ENCODE measurements at regions not wholly inside any gene's neighbourhood (a gene's known extent, or its start where the extent isn't known, plus 50 kb on each side); places are given as distances from the start of the nearest gene placed in this dataset.

GRCh38 chr7:52247518-52247917 lies 787.9 kb upstream of the POM121L12 start:
- no peak overlapping the region for H4K91ac ChIP-seq (replicated peaks; ENCODE audit: insufficient read length, low read length)
- no peak for FAIRE-seq
- H2AFZ ChIP-seq (ENCODE audit: low read length), result peak overlapping the region; percentile 75; the same call in 1 of the 2 replicates
- WGBS, 2 experiments (ENCODE audit: extremely low coverage in 1 of 2, insufficient coverage in 1 of 2, insufficient read length in 1 of 2, insufficient replicate concordance in 2 of 2, low coverage in 1 of 2, low lambda C conversion rate in 2 of 2, missing lambda C conversion rate in 1 of 2), result 85% methylated on average over 4 of the region's 4 CpGs; no CpG with 5 or more reads in 1 of the 2 experiments
- no peaks in the 10 kb centered on the region for H3K79me2 ChIP-seq (ENCODE audit: control insufficient read depth in 1 of 2, insufficient read depth in 2 of 2, low read length in 2 of 2)
- H2BK5ac ChIP-seq (ENCODE audit: low read depth, low read length), result no peak overlapping the region
- H3K9ac ChIP-seq (replicated peaks in 1 of 4; ENCODE audit: extremely low read depth in 1 of 4, low read depth in 3 of 4, low read length in 3 of 4), result no peak overlapping the region
- no peak overlapping the region for H4K8ac ChIP-seq (ENCODE audit: extremely low read depth, insufficient read depth, low read length)
- no peak overlapping the region for H3K18ac ChIP-seq (ENCODE audit: extremely low read depth, low read length)
- no peak overlapping the region for H2AK5ac ChIP-seq (ENCODE audit: low read depth, low read length)
- no peaks in the 10 kb centered on the region for H4K20me1 ChIP-seq (replicated peaks in 1 of 2; ENCODE audit: control insufficient read depth in 1 of 2, insufficient read depth in 2 of 2, low read length in 2 of 2)
- ChIA-PET POLR2A (ENCODE audit: partially characterized antibody) (no interaction called here), CTCF (ENCODE audit: partially characterized antibody) (no interaction called here)
- H3K23me2 ChIP-seq (ENCODE audit: low read depth, low read length), result no peaks in the 10 kb centered on the region
- no peak overlapping the region for H3K56ac ChIP-seq (replicated peaks; ENCODE audit: insufficient read length, low read depth, low read length)
- no peaks in the 10 kb centered on the region for H3K4me1 ChIP-seq (replicated peaks in 1 of 4; ENCODE audit: control insufficient read depth in 3 of 4, insufficient read depth in 4 of 4, low read length in 3 of 4)
- no peak for TF ChIP-seq EGR1 (IDR thresholded peaks at IDR 0.05; ENCODE audit: borderline replicate concordance, low read depth, low read length)
- TF ChIP-seq SIX5 (IDR thresholded peaks at IDR 0.05; ENCODE audit: low read depth, low read length), result no peak
- TF ChIP-seq ATF3 (IDR thresholded peaks at IDR 0.05; ENCODE audit: insufficient read depth, low read depth, low read length), result no peak
- no peak for TF ChIP-seq TAF1 (IDR thresholded peaks at IDR 0.05; ENCODE audit: low read depth, low read length)
- no peak for TF ChIP-seq SP1 (IDR thresholded peaks at IDR 0.05; ENCODE audit: low read depth, low read length)
- no peak overlapping the region for H3K4me3 ChIP-seq (ENCODE audit: extremely low read depth in 1 of 4, insufficient read depth in 2 of 4, low read depth in 3 of 4, low read length in 4 of 4)
- H2BK20ac ChIP-seq (ENCODE audit: low read length), result no peak overlapping the region
- no peak for DNase-seq (ENCODE audit: low read depth in 1 of 2, low spot score in 2 of 2)
- H4K5ac ChIP-seq (ENCODE audit: insufficient read length, low read depth, low read length), result no peak overlapping the region
- no peak overlapping the region for H2BK15ac ChIP-seq (ENCODE audit: low read length)
- H3K79me1 ChIP-seq (ENCODE audit: low read depth, low read length), result no peaks in the 10 kb centered on the region
- no peaks in the 10 kb centered on the region for H3K27me3 ChIP-seq (replicated peaks in 1 of 4; ENCODE audit: control insufficient read depth in 3 of 4, extremely low read depth in 1 of 4, insufficient read depth in 3 of 4, low read length in 3 of 4)
- peaks cover 12% of the 10 kb centered on the region in 2 experiments; a peak in 3 of 4 replicates for H3K9me3 ChIP-seq (ENCODE audit: insufficient read depth in 2 of 2, low read depth in 1 of 2, low read length in 1 of 2)
- H3K27ac ChIP-seq (ENCODE audit: low read depth, low read length), result no peak overlapping the region
- no peaks in the 10 kb centered on the region; a peak in 1 of 8 replicates for H3K36me3 ChIP-seq (ENCODE audit: control insufficient read depth in 2 of 4, insufficient read depth in 4 of 4, low read length in 3 of 4)
- H3K14ac ChIP-seq (ENCODE audit: insufficient read length), result no peak overlapping the region
- H2BK120ac ChIP-seq (replicated peaks; ENCODE audit: low read depth, low read length), result no peak overlapping the region
- no peak overlapping the region for H2BK12ac ChIP-seq (ENCODE audit: low read depth, low read length)
- no peak overlapping the region for H3K4me2 ChIP-seq (ENCODE audit: insufficient read depth in 1 of 2, low read depth in 2 of 2, low read length in 2 of 2)
- H3K23ac ChIP-seq (ENCODE audit: insufficient read length), result no peak overlapping the region
- no peak overlapping the region for H3K4ac ChIP-seq (replicated peaks; ENCODE audit: insufficient read length, low read depth, low read length)

All from H1 (cell line).